Endothelial cell of umbilical vein (primary cell): ENCODE measurements at regions not wholly inside any gene's neighbourhood (a gene's known extent, or its start where the extent isn't known, plus 50 kb on each side); places are given as distances from the start of the nearest gene placed in this dataset.

ENCODE experiments used
- BruUV-seq: library from RNA; stranded (reverse); fragments of 400-500 nt; replicated peaks from 2 replicates; lab custom pipeline; 2021; lab: Mats Ljungman, UMichigan
- CTCF ChIA-PET: fragments of 300-600, 350-600 bp; sonication (Branson Sonifier 250); formaldehyde crosslinking; loops from one replicate; lab custom pipeline; 2021; ENCODE audit warnings: antibody characterized with exemption, inconsistent platforms; lab: Charles Lee
- POLR2A ChIA-PET: fragments of 300-600, 350-600 bp; sonication (Branson Sonifier 250); formaldehyde crosslinking; loops from one replicate; lab custom pipeline; 2021; ENCODE audit warnings: antibody characterized with exemption, inconsistent platforms; lab: Charles Lee
- DNase-seq: peaks from one replicate; pipeline ENCODE4 v3.0.0-alpha.2; 2011; ENCODE audit warnings: low read depth, low spot score
- FAIRE-seq: peaks from 2 replicates; lab custom pipeline; 2011; peaks lifted over from hg19 to GRCh38; lab: Jason Lieb, UNC
- H2AFZ ChIP-seq: 2 replicates; pipeline ENCODE4 v1.6.0; 2012; ENCODE audit warnings: low read depth, low read length, control low read depth, inconsistent platforms
- H3K27ac ChIP-seq: 2 replicates; pipeline ENCODE4 v1.5.1; 2011; ENCODE audit warnings: low read depth, mild to moderate bottlenecking, control low read depth, low read length, moderate library complexity; ENCODE audit not compliant: insufficient read depth
- H3K27me3 ChIP-seq, 2 experiments: 2 replicates each; pipeline versions ENCODE4 v1.6.0 to v1.6.1; 2011; ENCODE audit warnings: low read length in 2 of 2, mixed read lengths in 1 of 2; ENCODE audit not compliant: control insufficient read depth in 2 of 2, insufficient read depth in 2 of 2
- H3K36me3 ChIP-seq, 2 experiments: 2 replicates in 1 of 2; 3 replicates in 1 of 2; pipeline ENCODE4 v1.5.1; 2011; ENCODE audit warnings: low read length in 2 of 2, mild to moderate bottlenecking in 1 of 2, moderate library complexity in 1 of 2; ENCODE audit not compliant: control insufficient read depth in 2 of 2, insufficient read depth in 2 of 2; ENCODE audit errors: extremely low read depth in 1 of 2
- H3K4me1 ChIP-seq: 3 replicates; pipeline ENCODE4 v1.5.1; 2011; ENCODE audit warnings: mild to moderate bottlenecking, low read length; ENCODE audit not compliant: control insufficient read depth, insufficient read depth; ENCODE audit errors: extremely low read depth
- H3K4me2 ChIP-seq: 2 replicates; pipeline ENCODE4 v1.6.1; 2011; ENCODE audit warnings: low read length, control low read depth, mixed read lengths; ENCODE audit not compliant: insufficient read depth
- H3K4me3 ChIP-seq, 3 experiments: fragments of 200-600 bp in 1 of 3; sonication (generic), shearing (Covaris generic) in 1 of 3; replicated peaks in 1 of 3; 2 replicates each; pipeline ENCODE4 v1.5.1; 2011 to 2016; ENCODE audit warnings: control low read depth in 3 of 3, low read length in 3 of 3, mild to moderate bottlenecking in 2 of 3, inconsistent platforms in 1 of 3, low read depth in 1 of 3, moderate library complexity in 1 of 3; ENCODE audit not compliant: insufficient read depth in 1 of 3
- H3K79me2 ChIP-seq: 2 replicates; pipeline ENCODE4 v1.6.0; 2012; ENCODE audit warnings: low read length, inconsistent platforms; ENCODE audit not compliant: control insufficient read depth, insufficient read depth
- H3K9ac ChIP-seq: replicated peaks from 2 replicates; pipeline ENCODE3; 2011; ENCODE audit warnings: low read length, control low read depth; ENCODE audit not compliant: insufficient read depth; ENCODE audit errors: extremely low read depth
- H3K9me1 ChIP-seq: replicated peaks from 3 replicates; pipeline ENCODE4 v1.6.0; 2011; ENCODE audit warnings: mild to moderate bottlenecking, low read length; ENCODE audit not compliant: control insufficient read depth, insufficient read depth; ENCODE audit errors: extremely low read depth
- H3K9me3 ChIP-seq: replicated peaks from 2 replicates; pipeline ENCODE4 v1.5.1; 2012; ENCODE audit warnings: low read length, inconsistent platforms; ENCODE audit not compliant: control insufficient read depth, insufficient read depth
- H4K20me1 ChIP-seq: replicated peaks from 2 replicates; pipeline ENCODE3; 2011; ENCODE audit warnings: mild to moderate bottlenecking, low read length; ENCODE audit not compliant: control insufficient read depth, insufficient read depth; ENCODE audit errors: extremely low read depth
- EZH2 ChIP-seq: IDR thresholded peaks from 2 replicates; pipeline ENCODE4 v1.6.1; 2012; ENCODE audit warnings: borderline replicate concordance, low read depth, mild to moderate bottlenecking, moderate library complexity, low read length, inconsistent platforms; ENCODE audit not compliant: severe bottlenecking
- FOS ChIP-seq: IDR thresholded peaks from 2 replicates; pipeline ENCODE4 v1.6.1; 2011; ENCODE audit warnings: mild to moderate bottlenecking, low read length, moderate library complexity, borderline replicate concordance; ENCODE audit not compliant: insufficient read depth
- GATA2 ChIP-seq: IDR thresholded peaks from 2 replicates; pipeline ENCODE4 v1.7.0; 2011; ENCODE audit warnings: low read depth, mild to moderate bottlenecking, moderate library complexity, mixed read lengths, low read length; ENCODE audit not compliant: insufficient read length, insufficient read depth
- JUN ChIP-seq: IDR thresholded peaks from 2 replicates; pipeline ENCODE4 v1.6.1; 2011; ENCODE audit warnings: borderline replicate concordance, low read depth; ENCODE audit not compliant: insufficient read length, insufficient read depth
- MYC ChIP-seq: IDR thresholded peaks from one replicate; pipeline ENCODE4 v1.6.1; 2011; ENCODE audit warnings: mild to moderate bottlenecking, low read depth, low read length
- POLR2A ChIP-seq: IDR thresholded peaks from 2 replicates; pipeline ENCODE4 v1.6.1; 2012; ENCODE audit warnings: low read depth, mild to moderate bottlenecking, control low read depth, low read length
- POLR2AphosphoS5 ChIP-seq: IDR thresholded peaks from 2 replicates; pipeline ENCODE4 v1.6.1; 2012; ENCODE audit warnings: low read depth, mild to moderate bottlenecking, control low read depth, low read length, moderate library complexity; ENCODE audit not compliant: insufficient read depth
- dilution Hi-C: fragments of 300-500 bp; cut with MboI; formaldehyde crosslinking; loops from one replicate; pipeline ENCODE4 v1.15.0; 2019; ENCODE audit warnings: low sequenced_read_pairs; ENCODE audit not compliant: extremely low pct_ligation_motif_present
- intact Hi-C: fragments of 100-400 bp; cut with micrococcal nuclease; formaldehyde crosslinking; loops from one replicate; pipeline ENCODE4 v1.10.0; 2022
- TF ChIP-seq, protein P1 (sequence below), 2 donors: IDR thresholded peaks; 1 replicate in 1 of 2; 2 replicates in 1 of 2; pipeline ENCODE4 v1.5.1; 2011; ENCODE audit warnings: low read length in 2 of 2, mild to moderate bottlenecking in 2 of 2, moderate library complexity in 2 of 2, control low read depth in 1 of 2, inconsistent platforms in 1 of 2, low read depth in 1 of 2; ENCODE audit not compliant: insufficient read depth in 1 of 2; ENCODE audit errors: extremely low read depth in 1 of 2
- TF ChIP-seq, protein P2 (sequence below): IDR thresholded peaks from 2 replicates; pipeline ENCODE4 v1.6.1; 2011; ENCODE audit not compliant: insufficient read depth, insufficient read length

DNA sequence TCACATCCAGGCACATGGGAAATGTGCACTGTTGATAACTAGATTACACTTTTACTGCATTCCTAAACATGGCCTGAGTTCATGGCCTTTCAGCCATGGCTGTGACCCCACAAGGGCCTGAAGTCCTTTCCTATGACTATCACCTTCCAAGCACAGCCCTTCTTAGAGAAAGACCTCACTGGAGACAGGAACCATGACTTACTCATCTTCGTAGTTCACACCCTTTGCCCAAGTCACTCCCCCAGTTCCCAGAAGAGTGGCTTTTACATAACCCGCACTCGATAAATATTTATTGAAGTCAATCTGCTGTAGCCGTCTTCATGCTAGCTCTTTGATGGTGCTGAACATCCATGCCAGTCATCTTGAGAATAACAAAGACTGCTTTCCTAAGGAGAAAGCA is 632.5 kb upstream of the NRP1 start:
- FAIRE-seq: no peak
- intact Hi-C loops (no loop called here), dilution Hi-C loops (no loop called here)
- H3K27ac ChIP-seq: no peak overlapping the region
- H3K9me3 ChIP-seq: no peaks in the 10 kb centered on the region
- no peak for DNase-seq
- no peaks in the 10 kb centered on the region for H3K79me2 ChIP-seq
- ChIA-PET POLR2A (no interaction called here), CTCF (no interaction called here)
- no peaks in the 10 kb centered on the region for H3K36me3 ChIP-seq
- H2AFZ ChIP-seq: no peak overlapping the region
- H3K4me3 ChIP-seq: no peak overlapping the region
- no TSS peak for BruUV-seq
- H3K27me3 ChIP-seq: peaks cover 1 to 10% of the 10 kb centered on the region in 2 experiments
- no peak overlapping the region for H3K9ac ChIP-seq
- H3K9me1 ChIP-seq: no peaks in the 10 kb centered on the region
- H4K20me1 ChIP-seq: no peaks in the 10 kb centered on the region
- TF ChIP-seq FOS: no peak
- TF ChIP-seq, protein P1, sequence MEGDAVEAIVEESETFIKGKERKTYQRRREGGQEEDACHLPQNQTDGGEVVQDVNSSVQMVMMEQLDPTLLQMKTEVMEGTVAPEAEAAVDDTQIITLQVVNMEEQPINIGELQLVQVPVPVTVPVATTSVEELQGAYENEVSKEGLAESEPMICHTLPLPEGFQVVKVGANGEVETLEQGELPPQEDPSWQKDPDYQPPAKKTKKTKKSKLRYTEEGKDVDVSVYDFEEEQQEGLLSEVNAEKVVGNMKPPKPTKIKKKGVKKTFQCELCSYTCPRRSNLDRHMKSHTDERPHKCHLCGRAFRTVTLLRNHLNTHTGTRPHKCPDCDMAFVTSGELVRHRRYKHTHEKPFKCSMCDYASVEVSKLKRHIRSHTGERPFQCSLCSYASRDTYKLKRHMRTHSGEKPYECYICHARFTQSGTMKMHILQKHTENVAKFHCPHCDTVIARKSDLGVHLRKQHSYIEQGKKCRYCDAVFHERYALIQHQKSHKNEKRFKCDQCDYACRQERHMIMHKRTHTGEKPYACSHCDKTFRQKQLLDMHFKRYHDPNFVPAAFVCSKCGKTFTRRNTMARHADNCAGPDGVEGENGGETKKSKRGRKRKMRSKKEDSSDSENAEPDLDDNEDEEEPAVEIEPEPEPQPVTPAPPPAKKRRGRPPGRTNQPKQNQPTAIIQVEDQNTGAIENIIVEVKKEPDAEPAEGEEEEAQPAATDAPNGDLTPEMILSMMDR (IDR thresholded peaks at IDR 0.05; ENCODE audit: extremely low read depth in 1 of 2, insufficient read depth in 1 of 2, low read depth in 1 of 2, low read length in 2 of 2): no peak
- no peak for TF ChIP-seq GATA2
- no peak for TF ChIP-seq EZH2
- no peak for TF ChIP-seq POLR2A
- TF ChIP-seq POLR2AphosphoS5: no peak
- TF ChIP-seq JUN: no peak
- no peak for TF ChIP-seq MYC
- TF ChIP-seq, protein P2, sequence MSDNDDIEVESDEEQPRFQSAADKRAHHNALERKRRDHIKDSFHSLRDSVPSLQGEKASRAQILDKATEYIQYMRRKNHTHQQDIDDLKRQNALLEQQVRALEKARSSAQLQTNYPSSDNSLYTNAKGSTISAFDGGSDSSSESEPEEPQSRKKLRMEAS: no peak
- H3K4me1 ChIP-seq: no peaks in the 10 kb centered on the region
- H3K4me2 ChIP-seq: no peak overlapping the region
